NT2/D1 (cell line): ENCODE measurements at regions not wholly inside any gene's neighbourhood (a gene's known extent, or its start where the extent isn't known, plus 50 kb on each side); places are given as distances from the start of the nearest gene placed in this dataset.

Experiments used
- DNase-seq: peaks from one replicate; pipeline ENCODE4 v3.0.0-alpha.2; 2011; ENCODE audit warnings: low read depth, low spot score
- H3K27me3 ChIP-seq: 2 replicates; pipeline ENCODE4 v1.6.0; 2011; ENCODE audit warnings: mild to moderate bottlenecking; ENCODE audit not compliant: insufficient read length, insufficient read depth
- H3K36me3 ChIP-seq: 2 replicates; pipeline ENCODE4 v1.6.1; 2011; ENCODE audit warnings: mild to moderate bottlenecking, low read length, mixed read lengths; ENCODE audit not compliant: insufficient read depth, insufficient read length
- H3K4me1 ChIP-seq: 2 replicates; pipeline ENCODE4 v1.5.1; 2011; ENCODE audit not compliant: insufficient read depth, insufficient read length
- H3K4me3 ChIP-seq: 2 replicates; pipeline ENCODE4 v1.5.1; 2011; ENCODE audit warnings: low read depth; ENCODE audit not compliant: insufficient read length
- H3K9ac ChIP-seq: 2 replicates; pipeline ENCODE4 v1.6.0; 2011; ENCODE audit warnings: low read depth; ENCODE audit not compliant: insufficient read length
- H3K9me3 ChIP-seq: 2 replicates; pipeline ENCODE4 v1.5.1; 2011; ENCODE audit warnings: mild to moderate bottlenecking, low read length; ENCODE audit not compliant: insufficient read depth
- SUZ12 ChIP-seq: IDR thresholded peaks from 2 replicates; pipeline ENCODE4 v1.6.1; 2011; ENCODE audit not compliant: insufficient read length, insufficient read depth; ENCODE audit errors: extremely low read depth
- YY1 ChIP-seq: IDR thresholded peaks from 2 replicates; pipeline ENCODE4 v1.6.1; 2011; ENCODE audit not compliant: insufficient read length, insufficient read depth
- ZNF274 ChIP-seq: IDR thresholded peaks from 2 replicates; pipeline ENCODE4 v1.6.1; 2011; ENCODE audit warnings: mild to moderate bottlenecking, low read depth, low read length

GRCh38 chr18:60554967-60555366 lies 182.4 kb upstream of the MC4R start:
- Histone ChIP-seq H3K4me1 (no peaks in the 10 kb centered on the region), H3K27me3 (no peaks in the 10 kb centered on the region), H3K9me3 (no peaks in the 10 kb centered on the region; the same call in 1 of the 2 replicates), H3K9ac (no peak overlapping the region), H3K36me3 (no peaks in the 10 kb centered on the region), H3K4me3 (no peak overlapping the region)
- TF ChIP-seq SUZ12 (no peak), ZNF274 (no peak), YY1 (no peak)
- no peak for DNase-seq

- DNase-seq: no peak
- H3K36me3 ChIP-seq: no peaks in the 10 kb centered on the region
- H3K27me3 ChIP-seq: no peaks in the 10 kb centered on the region
- TF ChIP-seq ZNF274 (no peak), SUZ12 (no peak), YY1 (no peak)
- no peak overlapping the region for H3K4me3 ChIP-seq
- no peaks in the 10 kb centered on the region for H3K4me1 ChIP-seq
- no peaks in the 10 kb centered on the region; the same call in 1 of the 2 replicates for H3K9me3 ChIP-seq
- no peak overlapping the region for H3K9ac ChIP-seq
Observed at GRCh38 chr18:60555625-60556024, 183.1 kb upstream of the MC4R start.

GRCh38 chr18:60556326-60556725 lies 183.8 kb upstream of the MC4R start:
- Histone ChIP-seq H3K9ac (no peak overlapping the region), H3K9me3 (no peaks in the 10 kb centered on the region; the same call in 1 of the 2 replicates), H3K36me3 (no peaks in the 10 kb centered on the region), H3K4me1 (no peaks in the 10 kb centered on the region), H3K4me3 (no peak overlapping the region), H3K27me3 (no peaks in the 10 kb centered on the region)
- TF ChIP-seq ZNF274: no peak
- no peak for TF ChIP-seq YY1
- TF ChIP-seq SUZ12: no peak
- DNase-seq: no peak

GRCh38 chr18:60560071-60560470 lies 187.5 kb upstream of the MC4R start:
- no peak for DNase-seq
- Histone ChIP-seq H3K27me3 (no peaks in the 10 kb centered on the region), H3K4me1 (no peaks in the 10 kb centered on the region), H3K9ac (no peak overlapping the region), H3K9me3 (no peaks in the 10 kb centered on the region; the same call in 1 of the 2 replicates), H3K36me3 (no peaks in the 10 kb centered on the region), H3K4me3 (no peak overlapping the region)
- TF ChIP-seq YY1 (no peak), ZNF274 (no peak), SUZ12 (no peak)

- Histone ChIP-seq H3K4me3 (no peak overlapping the region), H3K36me3 (no peaks in the 10 kb centered on the region), H3K9me3 (no peaks in the 10 kb centered on the region), H3K27me3 (no peaks in the 10 kb centered on the region), H3K9ac (no peak overlapping the region), H3K4me1 (no peaks in the 10 kb centered on the region)
- DNase-seq: no peak
- TF ChIP-seq YY1 (no peak), SUZ12 (no peak), ZNF274 (no peak)
Observed at GRCh38 chr18:60563082-60563481, 190.5 kb upstream of the MC4R start.

- Histone ChIP-seq H3K4me1 (no peaks in the 10 kb centered on the region), H3K4me3 (no peak overlapping the region), H3K9ac (no peak overlapping the region), H3K9me3 (no peaks in the 10 kb centered on the region), H3K36me3 (no peaks in the 10 kb centered on the region), H3K27me3 (no peaks in the 10 kb centered on the region)
- DNase-seq: no peak
- TF ChIP-seq YY1: no peak
- TF ChIP-seq ZNF274: no peak
- TF ChIP-seq SUZ12: no peak
Observed at GRCh38 chr18:60568220-60568619, 195.6 kb upstream of the MC4R start.

GRCh38 chr18:60570172-60570571 lies 197.6 kb upstream of the MC4R start:
- Histone ChIP-seq H3K4me1 (no peaks in the 10 kb centered on the region), H3K4me3 (no peak overlapping the region), H3K27me3 (no peaks in the 10 kb centered on the region), H3K36me3 (no peaks in the 10 kb centered on the region), H3K9ac (no peak overlapping the region), H3K9me3 (no peaks in the 10 kb centered on the region)
- no peak for DNase-seq
- TF ChIP-seq ZNF274: no peak
- no peak for TF ChIP-seq SUZ12
- TF ChIP-seq YY1: no peak
